GM12878 (cell line): ENCODE measurements at regions not wholly inside any gene's neighbourhood (a gene's known extent, or its start where the extent isn't known, plus 50 kb on each side); places are given as distances from the start of the nearest gene placed in this dataset.

Experiments used
- ATAC-seq: fragments of 200-7000 bp; cut with Tn5 transposase; 3 replicates; pipeline ENCODE4 v1.9.1; 2020; ENCODE audit warnings: mild to moderate bottlenecking, moderate library complexity
- BruUV-seq: library from RNA; stranded (reverse); fragments of 400-500 nt; replicated peaks from 2 replicates; lab custom pipeline; 2021; lab: Mats Ljungman, UMichigan
- CTCF ChIA-PET: fragments of 300-600 bp; sonication (Branson Sonifier 250); formaldehyde crosslinking; extraction: SDS; loops from one replicate; lab custom pipeline; 2021; ENCODE audit warnings: inconsistent platforms; lab: Yijun Ruan, JAX
- POLR2A ChIA-PET: fragments of 350-600 bp; formaldehyde crosslinking; extraction: SDS; loops from one replicate; lab custom pipeline; 2021; ENCODE audit warnings: inconsistent platforms; lab: Charles Lee
- RAD21 ChIA-PET: fragments of 300-600 bp; sonication (Branson Sonifier 250); formaldehyde crosslinking; loops from one replicate; lab custom pipeline; 2023; ENCODE audit warnings: antibody characterized with exemption; ENCODE audit not compliant: unreplicated experiment; lab: Charles Lee
- SMC1A ChIA-PET: fragments of 300-600 bp; sonication (Branson Sonifier 250); formaldehyde crosslinking; loops from one replicate; lab custom pipeline; 2023; ENCODE audit not compliant: unreplicated experiment, uncharacterized antibody; lab: Charles Lee
- DNase-seq: peaks from one replicate; pipeline ENCODE4 v3.0.0-alpha.2; 2011; ENCODE audit warnings: low read depth, low spot score
- FAIRE-seq: peaks from 3 replicates; lab custom pipeline; 2011; peaks lifted over from hg19 to GRCh38; lab: Jason Lieb, UNC
- H2AFZ ChIP-seq: 2 replicates; pipeline ENCODE4 v1.6.0; 2011; ENCODE audit warnings: low read depth, low read length, control low read depth; ENCODE audit not compliant: control insufficient read depth
- H3K27ac ChIP-seq: 2 replicates; pipeline ENCODE4 v1.5.1; 2011; ENCODE audit warnings: control low read depth; ENCODE audit not compliant: control insufficient read depth, insufficient read depth
- H3K27me3 ChIP-seq, 2 experiments: replicated peaks in 1 of 2; 2 replicates each; pipeline versions ENCODE4 v1.6.0 to v1.6.1; 2011; ENCODE audit warnings: low read length in 1 of 2; ENCODE audit not compliant: control insufficient read depth in 2 of 2, insufficient read depth in 2 of 2
- H3K36me3 ChIP-seq, 2 experiments: 2 replicates each; pipeline ENCODE4 v1.5.1; 2011; ENCODE audit warnings: low read length in 1 of 2; ENCODE audit not compliant: control insufficient read depth in 2 of 2, insufficient read depth in 2 of 2
- H3K4me1 ChIP-seq: 2 replicates; pipeline ENCODE4 v1.6.1; 2011; ENCODE audit warnings: mild to moderate bottlenecking, low read length, moderate library complexity, mixed read lengths; ENCODE audit not compliant: control insufficient read depth, insufficient read depth
- H3K4me2 ChIP-seq: 2 replicates; pipeline ENCODE4 v1.6.0; 2011; ENCODE audit warnings: control low read depth; ENCODE audit not compliant: control insufficient read depth, insufficient read depth
- H3K4me3 ChIP-seq: fragments of 200-600 bp; sonication (generic); 2 replicates; pipeline ENCODE4 v1.5.1; 2016
- H3K79me2 ChIP-seq: 2 replicates; pipeline ENCODE4 v1.6.0; 2011; ENCODE audit warnings: low read length; ENCODE audit not compliant: control insufficient read depth, insufficient read depth
- H3K9ac ChIP-seq: 2 replicates; pipeline ENCODE4 v1.8.0; 2011; ENCODE audit warnings: low read length, control low read depth, mixed read lengths; ENCODE audit not compliant: control insufficient read depth, insufficient read depth
- H3K9me3 ChIP-seq: replicated peaks from 3 replicates; pipeline ENCODE4 v1.5.1; 2011; ENCODE audit warnings: mild to moderate bottlenecking, low read length; ENCODE audit not compliant: control insufficient read depth, insufficient read depth
- H4K20me1 ChIP-seq: 2 replicates; pipeline ENCODE4 v1.6.0; 2011; ENCODE audit not compliant: control insufficient read depth, insufficient read depth
- BCL11A ChIP-seq: IDR thresholded peaks from 2 replicates; pipeline ENCODE4 v1.6.1; 2011; ENCODE audit warnings: low read depth, low read length
- CHD4 ChIP-seq: fragments of 200-600 bp; sonication (generic); IDR thresholded peaks from 2 replicates; pipeline ENCODE4 v1.6.1; 2016; ENCODE audit warnings: mild to moderate bottlenecking
- EED ChIP-seq: sonication (generic); IDR thresholded peaks from 2 replicates; pipeline ENCODE4 v1.6.1; 2016; ENCODE audit warnings: antibody characterized with exemption, low read depth
- EGR1 ChIP-seq, 2 experiments: IDR thresholded peaks; 1 replicate in 1 of 2; 2 replicates in 1 of 2; pipeline ENCODE4 v1.6.1; 2011 to 2012; ENCODE audit warnings: low read depth in 2 of 2, low read length in 2 of 2, borderline replicate concordance in 1 of 2, mild to moderate bottlenecking in 1 of 2, moderate library complexity in 1 of 2
- FOS ChIP-seq: IDR thresholded peaks from 3 replicates; pipeline ENCODE4 v1.6.1; 2011; ENCODE audit warnings: borderline replicate concordance; ENCODE audit not compliant: insufficient read length; ENCODE audit errors: extremely low read depth
- HDAC2 ChIP-seq: fragments of 200-600 bp; sonication (generic); IDR thresholded peaks from 2 replicates; pipeline ENCODE4 v1.6.1; 2017
- KAT2A ChIP-seq: conservative IDR thresholded peaks from 2 replicates; pipeline ENCODE4 v1.6.1; 2011; ENCODE audit warnings: low read depth, low read length; ENCODE audit not compliant: control insufficient read depth
- MEF2A ChIP-seq: IDR thresholded peaks from 2 replicates; pipeline ENCODE4 v1.6.1; 2011; ENCODE audit warnings: low read depth, mild to moderate bottlenecking, low read length, moderate library complexity; ENCODE audit not compliant: insufficient read depth
- NFYB ChIP-seq: IDR thresholded peaks from 2 replicates; pipeline ENCODE4 v1.6.1; 2011; ENCODE audit warnings: low read depth, mild to moderate bottlenecking, low read length, improper control_type of control experiment, moderate library complexity; ENCODE audit not compliant: insufficient read depth
- RUNX3 ChIP-seq: IDR thresholded peaks from 2 replicates; pipeline ENCODE4 v1.6.1; 2012; ENCODE audit warnings: low read length, inconsistent platforms
- STAT1 ChIP-seq: fragments of 450-650 bp; conservative IDR thresholded peaks from 2 replicates; pipeline ENCODE4 v1.6.1; 2014; ENCODE audit warnings: antibody characterized with exemption, mild to moderate bottlenecking
- STAT3 ChIP-seq: IDR thresholded peaks from 2 replicates; pipeline ENCODE4 v1.6.1; 2011; ENCODE audit warnings: low read depth, low read length, improper control_type of control experiment
- SUPT20H ChIP-seq: IDR thresholded peaks from 2 replicates; pipeline ENCODE4 v1.6.1; 2011; ENCODE audit warnings: low read depth, mild to moderate bottlenecking, low read length, moderate library complexity, borderline replicate concordance; ENCODE audit not compliant: control insufficient read depth
- TCF12 ChIP-seq: IDR thresholded peaks from 2 replicates; pipeline ENCODE4 v1.6.1; 2011; ENCODE audit warnings: low read depth, mild to moderate bottlenecking, low read length
- YY1 ChIP-seq: IDR thresholded peaks from 2 replicates; pipeline ENCODE4 v1.6.1; 2011; ENCODE audit warnings: low read depth, mild to moderate bottlenecking, low read length
- ZBTB33 ChIP-seq: fragments of 450-650 bp; IDR thresholded peaks from 2 replicates; pipeline ENCODE4 v1.6.1; 2017; ENCODE audit warnings: mild to moderate bottlenecking
- ZNF24 ChIP-seq: fragments of 450-650 bp; IDR thresholded peaks from 2 replicates; pipeline ENCODE4 v1.6.1; 2017; ENCODE audit warnings: antibody characterized with exemption, mild to moderate bottlenecking
- ZNF592 ChIP-seq: fragments of 450-650 bp; IDR thresholded peaks from 2 replicates; pipeline ENCODE4 v1.6.1; 2017; ENCODE audit warnings: mild to moderate bottlenecking, moderate library complexity
- WGBS: methylation state at CpG from one replicate; pipeline ENCODE4 v1.1.6; 2016; ENCODE audit warnings: low lambda C conversion rate; ENCODE audit not compliant: insufficient replicate concordance, insufficient coverage; ENCODE audit errors: missing lambda C conversion rate; 5-methylcytosine and 5-hydroxymethylcytosine counted together
- in situ Hi-C: fragments of 300-500 bp; cut with MboI; formaldehyde crosslinking; loops from 9 replicates; pipeline ENCODE4 v1.14.3; 2018; ENCODE audit warnings: mixed read lengths
- intact Hi-C: fragments of 100-400 bp; cut with micrococcal nuclease; formaldehyde crosslinking; loops from one replicate; pipeline ENCODE4 v1.14.2; 2022; ENCODE audit not compliant: unreplicated experiment

- TF ChIP-seq ZBTB33 (no peak), RUNX3 (peak; percentile 69), TCF12 (peak; percentile 56), SUPT20H (no peak), EED (peak; percentile 53; the same call in 1 of the 2 replicates), FOS (no peak), YY1 (peak; percentile 45; the same call in 1 of the 2 replicates), STAT3 (no peak)
Observed at GRCh38 chr17:68182940-68183551, 64.8 kb upstream of the AMZ2 start (continued).

- whole genome bisulfite sequencing: 96% methylated on average over 10 of the region's 10 CpGs
- POLR2A ChIA-PET: interaction anchor here (0.6 to 4.3 kb wide), 6 partner anchors 11 to 314 kb away, joined by 3 to 32 read pairs (median 6); partner anchors contain the start of genes AMZ2 and WIPI1
- no peak for TF ChIP-seq CHD4
- no peak for TF ChIP-seq BCL11A
- no peak for TF ChIP-seq ZNF592
- no peak for TF ChIP-seq STAT1
- no peak for TF ChIP-seq NFYB
- TF ChIP-seq KAT2A: no peak
- no peak for TF ChIP-seq MEF2A
- no peak for TF ChIP-seq EGR1 (IDR thresholded peaks at IDR 0.05; ENCODE audit: borderline replicate concordance in 1 of 2, low read depth in 2 of 2, low read length in 2 of 2)
- TF ChIP-seq ZNF24: no peak
- TF ChIP-seq HDAC2: no peak
Observed at GRCh38 chr17:68184141-68184571, 63.7 kb upstream of the AMZ2 start.

More at GRCh38 chr17:68184141-68184571, 63.7 kb upstream of the AMZ2 start:
- H3K27ac ChIP-seq: peak overlapping the region; percentile 78
- intact Hi-C loops (loop anchor here (5.0 kb wide), 1 partner anchor 63 kb away; the partner anchor contains the start of gene AMZ2), in situ Hi-C loops (loop anchor here (5.0 kb wide), 1 partner anchor 273 kb away; the partner anchor contains the start of gene WIPI1)
- H3K9me3 ChIP-seq: no peaks in the 10 kb centered on the region; the same call in 2 of the 3 replicates
- H3K27me3 ChIP-seq: no peaks in the 10 kb centered on the region
- no peaks in the 10 kb centered on the region for H3K36me3 ChIP-seq
- peak overlapping the region; percentile 49 for H2AFZ ChIP-seq
- ChIA-PET CTCF (interaction anchor here (1.1 to 8.2 kb wide), 7 partner anchors 8 to 278 kb away, joined by 4 to 90 read pairs (median 7); no protein-coding TSS in a partner anchor), RAD21 (interaction anchor here (0.8 to 7.3 kb wide), 7 partner anchors 8 to 275 kb away, joined by 3 to 49 read pairs (median 9); partner anchors contain the start of genes AMZ2 and WIPI1), SMC1A (interaction anchor here (0.8 to 8.8 kb wide), 11 partner anchors 9 to 314 kb away, joined by 3 to 60 read pairs (median 6); partner anchors contain the start of genes AMZ2 and WIPI1)
- H3K79me2 ChIP-seq: peaks cover 10% of the 10 kb centered on the region
- ATAC-seq: no peak
- H3K4me3 ChIP-seq: peak overlapping the region; percentile 50; the same call in 1 of the 2 replicates
- no TSS peak for BruUV-seq
- no peaks in the 10 kb centered on the region for H4K20me1 ChIP-seq
- peak overlapping the region; percentile 52 for H3K4me2 ChIP-seq
- peaks cover 34% of the 10 kb centered on the region for H3K4me1 ChIP-seq
- peak overlapping the region; percentile 37; the same call in 1 of the 2 replicates for H3K9ac ChIP-seq
- DNase-seq: no peak
- FAIRE-seq: no peak
